Sigmoid colon (tissue), 4 donors: ENCODE measurements at regions not wholly inside any gene's neighbourhood (a gene's known extent, or its start where the extent isn't known, plus 50 kb on each side); places are given as distances from the start of the nearest gene placed in this dataset.

Experiments
- CTCF ChIP-seq, 4 experiments: fragments of 450-650 bp in 3 of 4; fragments of 200-600 bp in 1 of 4; IDR thresholded peaks; one replicate each; pipeline ENCODE4 v1.5.1; 2016 to 2019; ENCODE audit warnings: antibody characterized with exemption in 4 of 4, mild to moderate bottlenecking in 3 of 4, moderate library complexity in 2 of 4
- EP300 ChIP-seq, 4 donors: sonication (generic); formaldehyde crosslinking; IDR thresholded peaks; one replicate each; pipeline ENCODE4 v1.6.1; 2017; ENCODE audit warnings: antibody characterized with exemption in 4 of 4
- POLR2A ChIP-seq, 2 donors: fragments of 450-650 bp; IDR thresholded peaks; one replicate each; pipeline ENCODE4 v1.6.1; 2016; ENCODE audit warnings: antibody characterized with exemption in 2 of 2, mild to moderate bottlenecking in 2 of 2, moderate library complexity in 2 of 2
- POLR2AphosphoS5 ChIP-seq, 4 donors: sonication (generic); formaldehyde crosslinking; IDR thresholded peaks; one replicate each; pipeline ENCODE4 v1.6.1; 2017; ENCODE audit warnings: antibody characterized with exemption in 4 of 4

- TF ChIP-seq POLR2AphosphoS5 (IDR thresholded peaks at IDR 0.05), result no peak
- no peak for TF ChIP-seq CTCF (IDR thresholded peaks at IDR 0.05)
- TF ChIP-seq POLR2A (IDR thresholded peaks at IDR 0.05), result no peak
- TF ChIP-seq EP300 (IDR thresholded peaks at IDR 0.05), result no peak
Observed at GRCh38 chr6:139713900-139714506, 339.6 kb upstream of the CITED2 start.
